Sigmoid colon (tissue), 6 donors: ENCODE measurements at regions not wholly inside any gene's neighbourhood (a gene's known extent, or its start where the extent isn't known, plus 50 kb on each side); places are given as distances from the start of the nearest gene placed in this dataset.

Experiments used
- DNase-seq: peaks from one replicate; pipeline ENCODE4 v3.0.0-alpha.2; 2019
- H3K27ac ChIP-seq, 4 donors: fragments of 200-600 bp; sonication (generic); one replicate each; pipeline ENCODE4 v1.5.1; 2016 to 2019; ENCODE audit warnings: mild to moderate bottlenecking in 1 of 4
- H3K27me3 ChIP-seq, 3 donors: fragments of 200-600 bp; sonication (generic); one replicate each; pipeline ENCODE4 v1.5.1; 2019; ENCODE audit warnings: mild to moderate bottlenecking in 1 of 3
- H3K36me3 ChIP-seq, 4 donors: fragments of 200-600 bp; sonication (generic); one replicate each; pipeline ENCODE4 v1.5.1; 2016 to 2019
- H3K4me1 ChIP-seq, 4 donors: fragments of 200-600 bp; sonication (generic); one replicate each; pipeline ENCODE4 v1.5.1; 2017 to 2019
- H3K4me3 ChIP-seq, 4 donors: fragments of 200-600 bp; sonication (generic); one replicate each; pipeline ENCODE4 v1.5.1; 2017 to 2019; ENCODE audit warnings: mild to moderate bottlenecking in 2 of 4, moderate library complexity in 1 of 4
- H3K9me3 ChIP-seq, 4 donors: fragments of 200-600 bp in 3 of 4; sonication (generic) in 3 of 4; one replicate each; pipeline versions ENCODE4 v1.5.1 to v1.6.1; 2013 to 2019
- EP300 ChIP-seq, 4 donors: sonication (generic); formaldehyde crosslinking; IDR thresholded peaks; one replicate each; pipeline ENCODE4 v1.6.1; 2017; ENCODE audit warnings: antibody characterized with exemption in 4 of 4
- POLR2A ChIP-seq, 2 donors: fragments of 450-650 bp; IDR thresholded peaks; one replicate each; pipeline ENCODE4 v1.6.1; 2016; ENCODE audit warnings: antibody characterized with exemption in 2 of 2, mild to moderate bottlenecking in 2 of 2, moderate library complexity in 2 of 2
- POLR2AphosphoS5 ChIP-seq, 4 donors: sonication (generic); formaldehyde crosslinking; IDR thresholded peaks; one replicate each; pipeline ENCODE4 v1.6.1; 2017; ENCODE audit warnings: antibody characterized with exemption in 4 of 4
- WGBS, 2 donors: extraction: QIAGEN DNeasy Blood & Tissue Kit; methylation state at CpG; one replicate each; pipeline ENCODE4 v1.1.7; 2013; 5-methylcytosine and 5-hydroxymethylcytosine counted together
- intact Hi-C: fragments of 100-400 bp; cut with DNase I; formaldehyde crosslinking; loops from one replicate; pipeline ENCODE4 v1.15.1; 2023
- TF ChIP-seq, protein P1 (sequence below), 4 experiments: fragments of 450-650 bp in 3 of 4; fragments of 200-600 bp in 1 of 4; IDR thresholded peaks; one replicate each; pipeline ENCODE4 v1.5.1; 2016 to 2019; ENCODE audit warnings: antibody characterized with exemption in 4 of 4, mild to moderate bottlenecking in 3 of 4, moderate library complexity in 2 of 4
- donor health status: healthy with polysubstance abuse.
- donor health status: healthy.

DNA sequence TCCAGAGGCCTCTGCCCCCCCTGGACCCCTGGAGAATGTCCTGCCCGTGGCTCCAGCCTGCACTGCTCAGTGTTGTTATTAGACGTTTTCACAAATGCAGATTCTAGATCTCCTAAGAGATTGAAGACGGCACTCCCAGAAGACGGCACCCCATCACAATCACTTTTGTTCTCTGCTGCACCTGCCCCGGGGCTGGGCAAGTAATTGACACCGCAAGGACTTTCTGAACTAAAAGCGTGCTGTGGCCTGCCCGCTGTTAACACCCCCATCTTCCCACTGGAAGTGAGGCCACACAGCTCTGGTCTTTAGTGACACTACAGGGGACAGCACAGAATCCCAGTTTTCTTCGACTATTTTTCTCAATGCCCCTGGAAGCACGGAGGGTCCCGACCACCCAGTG lies 256.9 kb downstream of the ENGASE start:
- Histone ChIP-seq H3K4me1 (no peaks in the 10 kb centered on the region), H3K27ac (no peak overlapping the region), H3K27me3 (no peaks in the 10 kb centered on the region), H3K4me3 (no peak overlapping the region), H3K9me3 (no peaks in the 10 kb centered on the region), H3K36me3 (no peaks in the 10 kb centered on the region)
- no peak for DNase-seq
- intact Hi-C loops = no loop called here
- 58 to 68% methylated on average over 11 of the region's 11 CpGs for WGBS, 2 donors
- no peak for TF ChIP-seq POLR2AphosphoS5 (IDR thresholded peaks at IDR 0.05)
- TF ChIP-seq, protein P1, sequence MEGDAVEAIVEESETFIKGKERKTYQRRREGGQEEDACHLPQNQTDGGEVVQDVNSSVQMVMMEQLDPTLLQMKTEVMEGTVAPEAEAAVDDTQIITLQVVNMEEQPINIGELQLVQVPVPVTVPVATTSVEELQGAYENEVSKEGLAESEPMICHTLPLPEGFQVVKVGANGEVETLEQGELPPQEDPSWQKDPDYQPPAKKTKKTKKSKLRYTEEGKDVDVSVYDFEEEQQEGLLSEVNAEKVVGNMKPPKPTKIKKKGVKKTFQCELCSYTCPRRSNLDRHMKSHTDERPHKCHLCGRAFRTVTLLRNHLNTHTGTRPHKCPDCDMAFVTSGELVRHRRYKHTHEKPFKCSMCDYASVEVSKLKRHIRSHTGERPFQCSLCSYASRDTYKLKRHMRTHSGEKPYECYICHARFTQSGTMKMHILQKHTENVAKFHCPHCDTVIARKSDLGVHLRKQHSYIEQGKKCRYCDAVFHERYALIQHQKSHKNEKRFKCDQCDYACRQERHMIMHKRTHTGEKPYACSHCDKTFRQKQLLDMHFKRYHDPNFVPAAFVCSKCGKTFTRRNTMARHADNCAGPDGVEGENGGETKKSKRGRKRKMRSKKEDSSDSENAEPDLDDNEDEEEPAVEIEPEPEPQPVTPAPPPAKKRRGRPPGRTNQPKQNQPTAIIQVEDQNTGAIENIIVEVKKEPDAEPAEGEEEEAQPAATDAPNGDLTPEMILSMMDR (IDR thresholded peaks at IDR 0.05) = no peak
- TF ChIP-seq POLR2A (IDR thresholded peaks at IDR 0.05) = no peak
- TF ChIP-seq EP300 (IDR thresholded peaks at IDR 0.05) = no peak

DNA sequence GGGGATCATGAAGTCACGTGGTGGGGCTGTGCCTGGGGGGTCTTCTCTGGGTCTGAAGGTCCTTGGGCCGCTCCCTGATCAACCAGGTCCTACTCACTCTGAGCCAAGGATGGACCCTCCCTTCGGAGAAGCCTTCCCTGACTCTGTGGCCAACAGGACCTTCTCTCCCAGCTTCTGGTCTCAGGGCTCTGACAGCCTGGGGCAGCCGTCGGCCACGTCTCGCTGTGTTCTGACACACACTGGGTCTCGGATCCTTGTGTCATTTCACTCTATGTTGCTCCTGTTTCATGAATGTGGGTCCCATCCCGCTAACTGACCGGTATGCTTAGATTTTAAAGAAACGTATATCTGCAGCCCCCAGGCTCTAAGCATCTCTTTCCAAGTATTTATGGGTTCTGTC lies 256.1 kb downstream of the ENGASE start:
- H3K27me3 ChIP-seq = no peaks in the 10 kb centered on the region
- intact Hi-C loops = no loop called here
- 68 to 76% methylated on average over 11 of the region's 11 CpGs for WGBS, 2 donors

DNA sequence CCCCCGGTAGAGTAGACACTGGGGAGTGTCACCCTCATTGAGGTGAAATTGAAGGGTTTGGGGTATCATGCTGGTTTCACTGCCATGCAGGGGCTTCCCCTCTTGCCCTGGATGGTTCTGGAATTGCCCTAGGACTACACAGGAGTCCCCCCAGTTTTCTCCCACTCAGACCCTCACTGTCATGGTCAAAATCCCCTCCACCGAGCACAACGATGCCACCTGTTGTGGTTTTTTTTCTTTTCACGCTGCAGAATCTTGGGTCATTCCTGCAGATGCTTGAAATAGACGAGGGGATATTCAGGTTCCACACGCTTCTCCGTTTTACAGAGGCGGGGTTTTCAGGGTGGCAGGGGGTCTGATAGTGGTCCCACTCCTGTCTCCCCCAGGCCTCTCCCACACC lies 255.6 kb downstream of the ENGASE start:
- H3K4me1 ChIP-seq = no peaks in the 10 kb centered on the region
- no peak overlapping the region for H3K27ac ChIP-seq
- TF ChIP-seq POLR2AphosphoS5 (IDR thresholded peaks at IDR 0.05) = no peak
- TF ChIP-seq EP300 (IDR thresholded peaks at IDR 0.05) = no peak
- TF ChIP-seq POLR2A (IDR thresholded peaks at IDR 0.05) = no peak
- TF ChIP-seq, protein P1 (IDR thresholded peaks at IDR 0.05) = no peak
- WGBS, 2 donors = 80 to 82% methylated on average over 8 of the region's 8 CpGs
- no peak for DNase-seq
- H3K9me3 ChIP-seq = no peaks in the 10 kb centered on the region
- intact Hi-C loops = no loop called here
- H3K27me3 ChIP-seq = no peaks in the 10 kb centered on the region
- no peaks in the 10 kb centered on the region for H3K36me3 ChIP-seq
- H3K4me3 ChIP-seq = no peak overlapping the region

More for the DNA sequence above, 256.1 kb downstream of the ENGASE start:
- no peaks in the 10 kb centered on the region for H3K4me1 ChIP-seq
- H3K4me3 ChIP-seq = no peak overlapping the region
- no peaks in the 10 kb centered on the region for H3K9me3 ChIP-seq
- no peaks in the 10 kb centered on the region for H3K36me3 ChIP-seq
- DNase-seq = no peak
- TF ChIP-seq EP300 (IDR thresholded peaks at IDR 0.05) (no peak), POLR2A (IDR thresholded peaks at IDR 0.05) (no peak), POLR2AphosphoS5 (IDR thresholded peaks at IDR 0.05) (no peak)
- TF ChIP-seq, protein P1 (IDR thresholded peaks at IDR 0.05) = no peak
- no peak overlapping the region for H3K27ac ChIP-seq

DNA sequence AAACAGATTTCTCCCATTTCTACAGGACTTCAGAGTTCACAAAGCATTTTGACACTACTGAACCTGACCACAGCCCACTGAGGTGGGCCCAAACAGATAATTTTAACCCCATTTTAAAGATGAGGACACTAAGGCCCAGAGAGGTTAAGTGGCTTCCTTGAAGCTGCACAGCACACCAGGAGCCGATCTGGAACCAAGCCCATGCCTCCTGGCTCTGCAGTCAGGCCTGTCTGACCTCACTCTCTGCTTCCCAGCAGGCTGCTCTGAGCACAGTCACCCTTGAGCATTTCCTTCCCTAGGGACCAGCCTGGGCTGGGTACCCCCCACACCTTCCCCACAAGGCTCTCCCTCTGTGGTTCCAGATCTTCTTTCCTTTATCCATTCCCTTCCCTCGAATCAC lies 252.2 kb downstream of the ENGASE start:
- H3K27ac ChIP-seq = no peak overlapping the region
- no peaks in the 10 kb centered on the region for H3K27me3 ChIP-seq
- TF ChIP-seq, protein P1 (IDR thresholded peaks at IDR 0.05) = no peak
- TF ChIP-seq POLR2AphosphoS5 (IDR thresholded peaks at IDR 0.05) = no peak
- TF ChIP-seq EP300 (IDR thresholded peaks at IDR 0.05) = no peak
- TF ChIP-seq POLR2A (IDR thresholded peaks at IDR 0.05) = no peak
- no peaks in the 10 kb centered on the region for H3K9me3 ChIP-seq
- 50 to 66% methylated on average over 2 of the region's 2 CpGs for WGBS, 2 donors
- intact Hi-C loops = no loop called here
- H3K4me3 ChIP-seq = no peak overlapping the region
- H3K4me1 ChIP-seq = no peaks in the 10 kb centered on the region
- peaks cover 0 to 12% (median 0%) of the 10 kb centered on the region in 4 donors for H3K36me3 ChIP-seq
- no peak for DNase-seq

DNA sequence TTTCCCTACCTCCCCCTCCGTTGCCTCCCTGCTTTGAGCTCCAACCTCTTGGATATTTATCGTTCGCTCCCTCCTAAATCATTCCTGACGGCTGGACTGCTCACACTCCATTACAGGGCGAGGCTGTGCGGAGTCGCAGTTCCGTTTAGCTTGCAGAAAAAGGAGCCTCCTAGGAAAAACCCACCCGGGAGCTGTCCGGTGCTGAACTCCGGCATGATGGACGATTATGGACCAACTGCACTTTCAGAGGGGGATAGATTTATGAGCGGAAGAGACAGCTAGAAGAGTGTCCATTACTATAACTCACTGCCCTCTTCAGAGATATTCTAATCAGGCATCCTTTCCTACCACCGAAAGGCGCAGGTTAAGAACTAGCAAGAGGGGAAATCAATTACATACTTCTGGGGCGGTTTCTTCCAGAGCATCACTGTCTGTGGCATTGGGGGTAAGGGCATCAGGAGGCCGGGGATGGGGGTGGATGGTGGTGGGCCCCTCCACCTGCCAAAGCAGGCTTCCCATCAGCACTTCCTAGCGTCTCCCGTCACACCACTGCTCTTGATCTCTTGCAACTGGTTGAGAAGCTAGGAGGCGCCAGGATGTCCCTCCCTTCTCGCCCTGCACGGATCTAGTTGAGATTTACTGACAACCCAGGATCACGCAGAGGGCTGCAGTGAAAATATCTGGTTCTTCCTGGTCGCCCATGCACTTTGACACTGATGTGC lies 251.2 kb downstream of the ENGASE start:
- H3K36me3 ChIP-seq = peaks cover 0 to 12% (median 0%) of the 10 kb centered on the region in 4 donors
- H3K27me3 ChIP-seq = no peaks in the 10 kb centered on the region
- H3K27ac ChIP-seq = no peak overlapping the region
- no peak for DNase-seq
- intact Hi-C loops = no loop called here
- TF ChIP-seq, protein P1 (IDR thresholded peaks at IDR 0.05) = no peak
- TF ChIP-seq POLR2AphosphoS5 (IDR thresholded peaks at IDR 0.05) (no peak), EP300 (IDR thresholded peaks at IDR 0.05) (no peak), POLR2A (IDR thresholded peaks at IDR 0.05) (no peak)
- H3K4me1 ChIP-seq = no peaks in the 10 kb centered on the region
- 35 to 38% methylated on average over 24 of the region's 24 CpGs for WGBS, 2 donors
- H3K9me3 ChIP-seq = no peaks in the 10 kb centered on the region
- H3K4me3 ChIP-seq = no peak overlapping the region
